GM10266 (cell line): ENCODE measurements at regions not wholly inside any gene's neighbourhood (a gene's known extent, or its start where the extent isn't known, plus 50 kb on each side); places are given as distances from the start of the nearest gene placed in this dataset.

Experiments
- DNase-seq: peaks from one replicate; pipeline ENCODE4 v3.0.0; 2012; ENCODE audit errors: extremely low spot score
- TF ChIP-seq, protein P1 (sequence below): IDR thresholded peaks from 2 replicates; pipeline ENCODE4 v1.5.1; 2012; ENCODE audit warnings: mild to moderate bottlenecking, low read depth; ENCODE audit not compliant: control insufficient read depth, insufficient read depth; ENCODE audit errors: missing control alignments

DNA sequence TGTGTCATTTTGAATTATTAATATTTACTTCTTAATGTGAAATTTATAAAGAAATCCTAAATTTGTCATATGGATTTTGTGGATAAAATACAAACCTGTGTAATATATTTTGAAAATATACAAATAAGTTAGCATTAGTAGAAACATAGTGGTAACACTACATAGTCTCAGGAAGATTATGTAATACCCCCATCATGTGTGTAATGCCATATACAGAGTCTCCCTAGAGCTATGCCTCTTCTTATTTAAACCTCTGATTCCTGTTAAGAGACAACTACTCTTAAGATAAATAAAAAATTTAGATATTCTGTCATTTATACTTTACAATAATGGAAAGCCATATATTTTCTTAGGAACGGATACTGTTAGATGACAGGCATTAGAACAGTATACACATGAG lies 2012.0 kb upstream of the LRRTM1 start:
- TF ChIP-seq, protein P1, sequence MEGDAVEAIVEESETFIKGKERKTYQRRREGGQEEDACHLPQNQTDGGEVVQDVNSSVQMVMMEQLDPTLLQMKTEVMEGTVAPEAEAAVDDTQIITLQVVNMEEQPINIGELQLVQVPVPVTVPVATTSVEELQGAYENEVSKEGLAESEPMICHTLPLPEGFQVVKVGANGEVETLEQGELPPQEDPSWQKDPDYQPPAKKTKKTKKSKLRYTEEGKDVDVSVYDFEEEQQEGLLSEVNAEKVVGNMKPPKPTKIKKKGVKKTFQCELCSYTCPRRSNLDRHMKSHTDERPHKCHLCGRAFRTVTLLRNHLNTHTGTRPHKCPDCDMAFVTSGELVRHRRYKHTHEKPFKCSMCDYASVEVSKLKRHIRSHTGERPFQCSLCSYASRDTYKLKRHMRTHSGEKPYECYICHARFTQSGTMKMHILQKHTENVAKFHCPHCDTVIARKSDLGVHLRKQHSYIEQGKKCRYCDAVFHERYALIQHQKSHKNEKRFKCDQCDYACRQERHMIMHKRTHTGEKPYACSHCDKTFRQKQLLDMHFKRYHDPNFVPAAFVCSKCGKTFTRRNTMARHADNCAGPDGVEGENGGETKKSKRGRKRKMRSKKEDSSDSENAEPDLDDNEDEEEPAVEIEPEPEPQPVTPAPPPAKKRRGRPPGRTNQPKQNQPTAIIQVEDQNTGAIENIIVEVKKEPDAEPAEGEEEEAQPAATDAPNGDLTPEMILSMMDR: no peak
- DNase-seq: no peak

DNA sequence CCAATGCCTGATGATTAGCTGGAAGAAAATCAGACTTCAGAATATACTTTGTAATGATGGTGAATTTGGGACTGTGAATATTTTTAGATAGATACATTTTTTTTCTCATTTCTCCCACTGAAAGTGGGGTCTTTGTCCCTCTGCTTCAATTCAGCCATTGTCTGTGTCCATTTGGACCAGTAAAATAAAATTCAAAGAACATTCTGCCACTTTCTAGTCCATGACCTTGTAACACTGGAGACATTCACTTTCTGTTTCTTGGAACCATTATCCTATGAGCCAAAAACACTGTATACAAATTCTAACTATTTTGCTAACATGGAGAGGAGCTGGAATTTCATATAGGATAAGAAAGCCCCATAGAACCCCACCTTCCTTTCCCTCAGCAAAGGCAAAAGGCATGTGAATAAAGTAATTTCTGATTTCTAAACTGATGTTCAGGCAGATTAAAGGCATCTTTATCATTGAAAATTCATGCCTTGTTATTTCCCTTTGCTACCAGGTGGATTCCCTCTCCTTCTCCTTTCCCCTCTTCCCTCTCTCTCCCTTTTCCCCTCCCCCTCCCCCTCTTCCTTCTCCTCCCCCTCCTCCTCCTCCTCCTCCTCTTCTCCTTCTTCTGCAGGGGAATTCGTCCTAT lies 2010.4 kb upstream of the LRRTM1 start:
- DNase-seq: no peak
- TF ChIP-seq, protein P1: no peak

- TF ChIP-seq, protein P1: no peak
- DNase-seq: no peak
Measured at GRCh38 chr2:82307511-82307910, 2003.0 kb upstream of the LRRTM1 start.

GRCh38 chr2:82301506-82301905 lies 1997.0 kb upstream of the LRRTM1 start:
- DNase-seq: no peak
- TF ChIP-seq, protein P1: no peak

DNA sequence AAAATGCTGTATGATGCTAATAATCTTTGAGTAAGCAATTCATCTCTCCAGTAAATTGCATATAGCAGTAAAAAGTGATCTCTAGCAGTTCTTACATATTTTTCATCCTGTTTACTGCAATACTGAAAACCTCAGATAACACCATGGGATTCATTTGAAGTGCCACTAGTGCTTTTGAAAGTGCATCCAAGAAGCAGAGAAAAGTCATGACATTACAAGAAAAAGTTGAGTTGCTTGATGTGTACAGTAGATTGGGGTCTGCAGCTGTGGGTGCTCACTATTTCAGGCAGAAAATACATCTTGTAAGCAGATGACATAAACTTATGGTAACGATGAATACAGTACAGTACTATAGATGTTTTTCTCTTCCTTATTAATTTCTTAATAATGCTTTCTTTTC lies 1984.9 kb upstream of the LRRTM1 start:
- TF ChIP-seq, protein P1: no peak
- DNase-seq: no peak

DNA sequence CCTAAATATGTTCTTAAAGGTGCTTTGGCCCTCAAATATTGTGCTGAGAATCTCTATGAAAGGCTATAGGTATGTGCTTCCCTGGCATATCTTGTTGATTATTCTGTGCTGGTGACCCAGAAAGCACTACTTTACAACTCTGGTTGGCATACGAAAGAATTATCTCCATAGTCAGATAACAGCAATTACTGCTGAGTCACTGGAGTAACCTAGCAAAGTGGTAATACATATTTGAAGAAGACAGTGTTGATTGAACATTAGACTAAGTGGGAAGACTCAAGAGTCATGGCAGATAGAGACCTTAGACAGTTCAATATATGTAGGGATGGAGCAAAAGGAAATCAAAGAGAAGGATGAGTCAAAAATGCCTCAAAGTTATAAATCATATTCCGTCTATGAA lies 1978.5 kb upstream of the LRRTM1 start:
- TF ChIP-seq, protein P1: no peak
- DNase-seq: no peak

DNA sequence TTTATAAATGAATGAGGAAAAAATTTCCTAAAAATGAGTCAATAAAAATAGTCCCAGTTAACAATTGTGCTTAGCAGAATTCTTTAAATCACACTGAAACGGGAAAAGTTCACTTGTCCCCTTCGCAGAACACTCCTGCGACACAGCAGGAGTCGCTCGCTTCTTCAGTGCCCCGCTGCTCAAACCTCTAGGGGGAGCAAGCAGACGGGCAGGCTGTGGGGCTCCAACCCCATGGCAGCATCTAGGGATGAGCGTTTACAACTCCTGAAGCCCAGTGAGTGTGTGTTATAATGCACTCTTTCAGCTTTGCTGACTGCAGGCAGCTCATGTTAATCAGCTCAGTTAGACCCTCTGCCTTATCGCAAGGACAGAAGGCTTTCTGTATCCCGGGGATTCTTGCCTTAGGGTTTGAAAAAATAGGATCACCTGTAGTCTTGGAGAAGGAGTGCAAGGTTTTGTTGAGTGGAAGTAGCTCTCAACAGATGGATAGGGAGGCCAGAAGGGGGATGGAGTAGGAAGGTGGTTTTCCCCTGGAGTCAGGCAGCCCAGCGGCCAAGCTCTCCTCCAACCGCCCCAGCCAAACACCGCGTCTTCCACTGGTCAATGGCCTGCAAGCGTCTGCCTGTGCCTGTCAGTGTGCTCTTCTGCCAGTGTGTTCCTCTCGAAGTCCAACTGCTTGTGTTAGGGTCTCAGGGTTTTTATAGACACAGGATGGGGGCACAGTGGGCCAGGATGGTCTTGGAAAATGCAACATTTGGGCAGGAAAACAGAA lies 1977.7 kb upstream of the LRRTM1 start:
- no peak for DNase-seq
- TF ChIP-seq, protein P1: no peak
